Gastroesophageal sphincter (tissue), 3 donors: ENCODE measurements at regions not wholly inside any gene's neighbourhood (a gene's known extent, or its start where the extent isn't known, plus 50 kb on each side); places are given as distances from the start of the nearest gene placed in this dataset.

ENCODE experiments used
- CTCF ChIP-seq, 4 experiments: fragments of 200-600 bp in 2 of 4; fragments of 450-650 bp in 2 of 4; sonication (generic) in 1 of 4; IDR thresholded peaks; one replicate each; pipeline ENCODE4 v1.5.1; 2017 to 2019; ENCODE audit warnings: antibody characterized with exemption in 4 of 4, mild to moderate bottlenecking in 2 of 4, moderate library complexity in 2 of 4
- EP300 ChIP-seq: sonication (generic); formaldehyde crosslinking; IDR thresholded peaks from one replicate; pipeline ENCODE4 v1.6.1; 2017; ENCODE audit warnings: antibody characterized with exemption, mild to moderate bottlenecking
- POLR2A ChIP-seq, 2 donors: fragments of 450-650 bp; IDR thresholded peaks; one replicate each; pipeline ENCODE4 v1.6.1; 2017; ENCODE audit warnings: antibody characterized with exemption in 2 of 2, mild to moderate bottlenecking in 2 of 2, moderate library complexity in 1 of 2
- POLR2AphosphoS5 ChIP-seq: sonication (generic); formaldehyde crosslinking; IDR thresholded peaks from one replicate; pipeline ENCODE4 v1.6.1; 2017; ENCODE audit warnings: antibody characterized with exemption

- no peak for TF ChIP-seq CTCF (IDR thresholded peaks at IDR 0.05)
- no peak for TF ChIP-seq POLR2A (IDR thresholded peaks at IDR 0.05)
- TF ChIP-seq POLR2AphosphoS5: no peak
- TF ChIP-seq EP300: no peak
Observed at GRCh38 chr3:6251612-6252400, 609.1 kb upstream of the GRM7 start.
